ENCODE measurements at regions not wholly inside any gene's neighbourhood (a gene's known extent, or its start where the extent isn't known, plus 50 kb on each side); places are given as distances from the start of the nearest gene placed in this dataset.
A peak's percentile ranks its signal among the peaks of the same experiment; 100 is the strongest.

DNA sequence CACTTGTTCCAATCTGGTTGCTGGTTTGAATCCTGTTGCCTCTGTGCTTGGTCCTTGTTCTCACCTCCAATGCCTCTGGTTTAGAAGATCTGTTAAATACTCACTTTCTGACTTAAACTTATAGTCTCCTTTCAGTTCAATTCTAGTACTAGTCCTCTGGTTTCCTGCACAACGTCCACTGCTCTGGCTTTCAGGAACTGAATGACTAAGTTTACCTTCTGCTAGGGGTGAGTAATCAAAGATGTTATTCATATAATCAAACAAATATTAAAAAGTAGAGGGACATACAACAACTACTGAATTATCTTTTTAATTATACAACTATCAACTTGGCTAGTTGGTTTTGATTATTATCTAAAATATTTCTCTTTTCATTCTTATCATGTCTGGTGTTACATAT, 496.4 kb upstream of the TOM1L1 start:
- H3K79me2 ChIP-seq (ENCODE audit: low read length), result no peaks in the 10 kb centered on the region

GRCh38 chr17:54405826-54406225, 494.8 kb upstream of the TOM1L1 start:
- Histone ChIP-seq H3K27me3 (ENCODE audit: low read length) (no peaks in the 10 kb centered on the region), H3K27ac (ENCODE audit: low read length) (no peak overlapping the region), H3K4me3 (ENCODE audit: low read length) (no peak overlapping the region), H2AFZ (ENCODE audit: low read length) (no peak overlapping the region), H4K20me1 (ENCODE audit: insufficient read depth, low read depth, low read length) (no peaks in the 10 kb centered on the region), H3K9me3 (ENCODE audit: low read length) (peaks cover 30% of the 10 kb centered on the region), H3K36me3 (ENCODE audit: insufficient read depth, low read length) (no peaks in the 10 kb centered on the region), H3K9me2 (replicated peaks; ENCODE audit: insufficient read depth, low read length) (no peaks in the 10 kb centered on the region), H3K9ac (ENCODE audit: low read length) (no peak overlapping the region), H3K4me1 (ENCODE audit: low read length) (no peaks in the 10 kb centered on the region), H3K79me2 (ENCODE audit: low read length) (no peaks in the 10 kb centered on the region), H3K4me2 (ENCODE audit: low read depth, low read length, poor library complexity, severe bottlenecking) (no peak overlapping the region)
- no peak for DNase-seq

More for the DNA sequence above, 496.4 kb upstream of the TOM1L1 start:
- Histone ChIP-seq H3K27ac (ENCODE audit: low read length) (no peak overlapping the region), H3K4me3 (ENCODE audit: low read length) (no peak overlapping the region), H2AFZ (ENCODE audit: low read length) (no peak overlapping the region), H3K27me3 (ENCODE audit: low read length) (no peaks in the 10 kb centered on the region), H3K4me1 (ENCODE audit: low read length) (no peaks in the 10 kb centered on the region), H3K4me2 (ENCODE audit: low read depth, low read length, poor library complexity, severe bottlenecking) (no peak overlapping the region), H3K9me2 (replicated peaks; ENCODE audit: insufficient read depth, low read length) (no peaks in the 10 kb centered on the region), H4K20me1 (ENCODE audit: insufficient read depth, low read depth, low read length) (no peaks in the 10 kb centered on the region), H3K9me3 (ENCODE audit: low read length) (peaks cover 27% of the 10 kb centered on the region), H3K36me3 (ENCODE audit: insufficient read depth, low read length) (no peaks in the 10 kb centered on the region), H3K9ac (ENCODE audit: low read length) (no peak overlapping the region)
- DNase-seq, result no peak

DNA sequence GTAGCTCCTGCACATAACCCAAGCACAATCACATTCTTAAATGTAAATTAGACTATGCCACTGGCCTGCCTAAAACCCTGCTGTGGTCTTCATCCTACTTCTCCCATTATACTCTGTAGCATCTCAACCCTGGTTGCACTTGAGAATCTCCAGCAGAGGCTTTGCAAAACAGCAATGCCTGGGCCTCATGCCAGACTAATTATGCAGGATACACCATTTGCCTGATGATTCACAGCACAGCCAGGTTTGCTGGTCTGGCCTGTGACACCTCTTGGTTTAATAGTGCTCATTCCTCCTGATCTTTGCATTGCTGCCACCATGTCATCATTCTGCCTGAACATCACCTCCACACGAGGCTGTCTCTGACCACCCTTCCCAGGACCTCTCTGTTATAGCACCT, 491.9 kb upstream of the TOM1L1 start:
- Histone ChIP-seq H3K9me3 (ENCODE audit: low read length) (peaks cover 33% of the 10 kb centered on the region), H2AFZ (ENCODE audit: low read length) (no peak overlapping the region), H3K79me2 (ENCODE audit: low read length) (no peaks in the 10 kb centered on the region), H3K9me2 (replicated peaks; ENCODE audit: insufficient read depth, low read length) (no peaks in the 10 kb centered on the region), H3K9ac (ENCODE audit: low read length) (no peak overlapping the region), H3K4me1 (ENCODE audit: low read length) (no peaks in the 10 kb centered on the region), H3K36me3 (ENCODE audit: insufficient read depth, low read length) (no peaks in the 10 kb centered on the region), H3K4me2 (ENCODE audit: low read depth, low read length, poor library complexity, severe bottlenecking) (no peak overlapping the region), H3K4me3 (ENCODE audit: low read length) (no peak overlapping the region), H3K27me3 (ENCODE audit: low read length) (no peaks in the 10 kb centered on the region), H4K20me1 (ENCODE audit: insufficient read depth, low read depth, low read length) (no peaks in the 10 kb centered on the region), H3K27ac (ENCODE audit: low read length) (no peak overlapping the region)
- no peak for DNase-seq

DNA sequence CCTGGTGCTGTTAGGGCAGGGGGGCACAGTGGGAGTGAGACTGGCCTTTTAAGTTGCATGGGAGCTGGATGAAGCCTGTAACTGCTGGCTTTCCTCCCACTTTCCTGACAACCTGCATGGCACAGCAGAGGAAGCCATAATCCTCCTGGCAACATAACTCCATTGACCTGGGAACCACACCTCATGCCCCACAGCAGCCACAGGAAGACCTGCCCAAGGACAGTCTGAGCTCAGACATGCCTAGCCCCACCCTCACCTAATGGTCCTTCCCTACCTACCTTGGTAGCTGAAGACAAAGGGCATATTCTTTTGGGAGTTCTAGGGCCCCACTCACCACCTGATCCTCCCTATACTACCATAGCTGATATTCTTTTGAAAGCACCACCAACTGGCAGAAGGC, 482.2 kb upstream of the TOM1L1 start:
- DNase-seq, result no peak
- no peak overlapping the region for H3K27ac ChIP-seq (ENCODE audit: low read length)
- no peak overlapping the region for H3K4me3 ChIP-seq (ENCODE audit: low read length)

GRCh38 chr17:54425671-54426070, 475.0 kb upstream of the TOM1L1 start:
- no peak overlapping the region for H3K9ac ChIP-seq (ENCODE audit: low read length)
- H3K79me2 ChIP-seq (ENCODE audit: low read length), result no peaks in the 10 kb centered on the region
- no peak overlapping the region for H3K4me3 ChIP-seq (ENCODE audit: low read length)
- H3K9me3 ChIP-seq (ENCODE audit: low read length), result no peaks in the 10 kb centered on the region
- H2AFZ ChIP-seq (ENCODE audit: low read length), result no peak overlapping the region
- no peaks in the 10 kb centered on the region for H3K27me3 ChIP-seq (ENCODE audit: low read length)
- DNase-seq, result no peak
- no peaks in the 10 kb centered on the region for H4K20me1 ChIP-seq (ENCODE audit: insufficient read depth, low read depth, low read length)
- no peaks in the 10 kb centered on the region for H3K4me1 ChIP-seq (ENCODE audit: low read length)
- no peak overlapping the region for H3K27ac ChIP-seq (ENCODE audit: low read length)
- H3K36me3 ChIP-seq (ENCODE audit: insufficient read depth, low read length), result no peaks in the 10 kb centered on the region
- H3K9me2 ChIP-seq (replicated peaks; ENCODE audit: insufficient read depth, low read length), result no peaks in the 10 kb centered on the region
- no peak overlapping the region for H3K4me2 ChIP-seq (ENCODE audit: low read depth, low read length, poor library complexity, severe bottlenecking)

More for the DNA sequence above, 482.2 kb upstream of the TOM1L1 start:
- Histone ChIP-seq H3K4me1 (ENCODE audit: low read length) (no peaks in the 10 kb centered on the region), H3K36me3 (ENCODE audit: insufficient read depth, low read length) (no peaks in the 10 kb centered on the region), H3K27me3 (ENCODE audit: low read length) (no peaks in the 10 kb centered on the region), H2AFZ (ENCODE audit: low read length) (no peak overlapping the region), H3K9me2 (replicated peaks; ENCODE audit: insufficient read depth, low read length) (no peaks in the 10 kb centered on the region), H3K4me2 (ENCODE audit: low read depth, low read length, poor library complexity, severe bottlenecking) (no peak overlapping the region), H3K9me3 (ENCODE audit: low read length) (peaks cover 13% of the 10 kb centered on the region), H3K9ac (ENCODE audit: low read length) (no peak overlapping the region), H4K20me1 (ENCODE audit: insufficient read depth, low read depth, low read length) (no peaks in the 10 kb centered on the region), H3K79me2 (ENCODE audit: low read length) (no peaks in the 10 kb centered on the region)

DNA sequence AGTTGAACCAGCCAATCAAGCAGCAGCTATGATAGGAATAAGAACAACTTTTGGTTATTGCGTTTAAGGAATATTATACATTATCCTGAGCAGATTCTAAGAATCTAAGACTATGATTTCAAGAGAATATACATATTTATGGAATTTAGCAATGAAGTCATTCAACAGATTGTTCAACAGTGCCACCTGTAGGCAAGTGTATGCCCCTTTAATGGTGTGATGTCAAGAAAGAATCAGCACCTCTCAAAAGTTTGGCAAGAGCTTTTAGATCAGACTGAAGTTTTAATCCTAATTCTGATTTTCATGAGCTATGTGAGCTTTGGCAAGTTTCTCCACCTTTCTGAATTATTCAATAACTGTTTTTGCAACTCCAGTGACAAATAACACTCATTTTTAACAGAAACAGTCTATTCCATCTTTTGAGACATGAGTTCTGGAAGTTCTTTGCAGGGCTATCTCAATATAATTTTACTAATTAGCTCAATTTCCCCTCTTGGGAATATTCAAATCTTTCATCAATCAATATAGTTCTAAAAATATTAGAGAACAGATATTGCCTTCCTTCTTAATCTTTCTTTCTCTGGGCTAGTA, 474.3 kb upstream of the TOM1L1 start:
- no peaks in the 10 kb centered on the region for H3K27me3 ChIP-seq (ENCODE audit: low read length)
- no peaks in the 10 kb centered on the region for H3K36me3 ChIP-seq (ENCODE audit: insufficient read depth, low read length)
- no peaks in the 10 kb centered on the region for H4K20me1 ChIP-seq (ENCODE audit: insufficient read depth, low read depth, low read length)
- no peak overlapping the region for H3K9ac ChIP-seq (ENCODE audit: low read length)
- DNase-seq, result peak; percentile 68
- no peaks in the 10 kb centered on the region for H3K4me1 ChIP-seq (ENCODE audit: low read length)
- H3K4me3 ChIP-seq (ENCODE audit: low read length), result no peak overlapping the region
- H3K9me2 ChIP-seq (replicated peaks; ENCODE audit: insufficient read depth, low read length), result no peaks in the 10 kb centered on the region
- no peaks in the 10 kb centered on the region for H3K79me2 ChIP-seq (ENCODE audit: low read length)
- H3K27ac ChIP-seq (ENCODE audit: low read length), result no peak overlapping the region
- H2AFZ ChIP-seq (ENCODE audit: low read length), result no peak overlapping the region
- H3K4me2 ChIP-seq (ENCODE audit: low read depth, low read length, poor library complexity, severe bottlenecking), result no peak overlapping the region
- H3K9me3 ChIP-seq (ENCODE audit: low read length), result no peaks in the 10 kb centered on the region

DNA sequence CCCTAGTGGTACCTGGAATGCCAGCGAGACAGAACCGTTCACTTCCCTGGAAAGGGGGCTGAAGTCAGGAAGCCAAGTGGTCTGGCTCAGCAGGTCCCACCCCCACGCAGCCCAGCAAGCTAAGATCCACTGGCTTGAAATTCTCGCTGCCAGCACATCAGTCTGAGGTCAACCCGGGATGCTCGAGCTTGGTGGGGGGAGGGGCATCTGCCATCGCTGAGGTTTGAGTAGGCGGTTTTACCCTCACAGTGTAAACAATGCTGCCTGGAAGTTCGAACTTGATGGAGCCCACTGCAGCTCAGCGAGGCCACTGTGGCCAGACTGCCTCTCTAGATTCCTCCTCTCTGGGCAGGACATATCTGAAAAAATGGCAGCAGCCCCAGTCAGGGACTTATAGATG, 464.7 kb upstream of the TOM1L1 start:
- H3K9me2 ChIP-seq (replicated peaks; ENCODE audit: insufficient read depth, low read length), result no peaks in the 10 kb centered on the region
- H3K27ac ChIP-seq (ENCODE audit: low read length), result no peak overlapping the region
- H2AFZ ChIP-seq (ENCODE audit: low read length), result no peak overlapping the region
- no peak for DNase-seq
- H3K79me2 ChIP-seq (ENCODE audit: low read length), result no peaks in the 10 kb centered on the region
- no peak overlapping the region for H3K4me2 ChIP-seq (ENCODE audit: low read depth, low read length, poor library complexity, severe bottlenecking)
- H3K4me1 ChIP-seq (ENCODE audit: low read length), result no peaks in the 10 kb centered on the region
- no peak overlapping the region for H3K9ac ChIP-seq (ENCODE audit: low read length)
- no peaks in the 10 kb centered on the region for H3K36me3 ChIP-seq (ENCODE audit: insufficient read depth, low read length)
- H3K4me3 ChIP-seq (ENCODE audit: low read length), result no peak overlapping the region
- no peaks in the 10 kb centered on the region for H4K20me1 ChIP-seq (ENCODE audit: insufficient read depth, low read depth, low read length)
- peaks cover 3% of the 10 kb centered on the region for H3K9me3 ChIP-seq (ENCODE audit: low read length)
- H3K27me3 ChIP-seq (ENCODE audit: low read length), result no peaks in the 10 kb centered on the region

GRCh38 chr17:54439816-54440215, 460.8 kb upstream of the TOM1L1 start:
- Histone ChIP-seq H3K9ac (ENCODE audit: low read length) (no peak overlapping the region), H3K27me3 (ENCODE audit: low read length) (no peaks in the 10 kb centered on the region), H3K4me1 (ENCODE audit: low read length) (no peaks in the 10 kb centered on the region), H3K9me2 (replicated peaks; ENCODE audit: insufficient read depth, low read length) (no peaks in the 10 kb centered on the region), H3K27ac (ENCODE audit: low read length) (no peak overlapping the region), H3K9me3 (ENCODE audit: low read length) (peaks cover 8% of the 10 kb centered on the region), H3K4me2 (ENCODE audit: low read depth, low read length, poor library complexity, severe bottlenecking) (no peak overlapping the region), H3K4me3 (ENCODE audit: low read length) (no peak overlapping the region), H3K79me2 (ENCODE audit: low read length) (no peaks in the 10 kb centered on the region), H4K20me1 (ENCODE audit: insufficient read depth, low read depth, low read length) (no peaks in the 10 kb centered on the region), H3K36me3 (ENCODE audit: insufficient read depth, low read length) (no peaks in the 10 kb centered on the region), H2AFZ (ENCODE audit: low read length) (no peak overlapping the region)
- DNase-seq, result no peak

GRCh38 chr17:54451051-54451450, 449.6 kb upstream of the TOM1L1 start:
- no peak overlapping the region for H2AFZ ChIP-seq (ENCODE audit: low read length)
- H3K79me2 ChIP-seq (ENCODE audit: low read length), result no peaks in the 10 kb centered on the region
- peaks cover 28% of the 10 kb centered on the region for H3K9me3 ChIP-seq (ENCODE audit: low read length)
- no peaks in the 10 kb centered on the region for H3K36me3 ChIP-seq (ENCODE audit: insufficient read depth, low read length)
- no peaks in the 10 kb centered on the region for H3K4me1 ChIP-seq (ENCODE audit: low read length)
- no peak overlapping the region for H3K27ac ChIP-seq (ENCODE audit: low read length)
- no peak for DNase-seq
- no peaks in the 10 kb centered on the region for H3K9me2 ChIP-seq (replicated peaks; ENCODE audit: insufficient read depth, low read length)
- no peaks in the 10 kb centered on the region for H4K20me1 ChIP-seq (ENCODE audit: insufficient read depth, low read depth, low read length)
- no peak overlapping the region for H3K9ac ChIP-seq (ENCODE audit: low read length)
- no peak overlapping the region for H3K4me2 ChIP-seq (ENCODE audit: low read depth, low read length, poor library complexity, severe bottlenecking)
- H3K4me3 ChIP-seq (ENCODE audit: low read length), result no peak overlapping the region
- no peaks in the 10 kb centered on the region for H3K27me3 ChIP-seq (ENCODE audit: low read length)
